ENCODE measurements at regions not wholly inside any gene's neighbourhood (a gene's known extent, or its start where the extent isn't known, plus 50 kb on each side); places are given as distances from the start of the nearest gene placed in this dataset.

DNA sequence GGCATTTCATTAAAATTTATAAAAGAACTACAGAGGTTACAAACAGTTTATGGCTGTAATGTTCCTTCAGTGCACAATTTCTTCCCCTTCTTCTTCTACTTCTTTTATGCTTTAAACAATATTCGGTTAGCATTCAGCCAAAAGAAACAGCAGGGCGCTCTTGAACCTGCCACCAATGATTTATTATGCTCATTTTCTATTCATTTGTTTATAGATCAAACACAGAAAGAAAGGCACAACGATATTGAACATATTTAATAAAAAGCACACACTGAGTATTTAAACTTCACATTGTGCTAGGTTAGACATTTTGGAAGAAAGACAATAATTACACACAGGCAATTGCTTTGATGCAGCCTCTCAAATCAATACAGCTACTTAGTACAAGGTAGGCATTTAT lies 1025.8 kb upstream of the LRRN3 start:
- TF ChIP-seq PAX5 (IDR thresholded peaks at IDR 0.05; ENCODE audit: insufficient read depth, low read length, severe bottlenecking): no peak
- no peak for TF ChIP-seq SPI1 (IDR thresholded peaks at IDR 0.05; ENCODE audit: low read depth, low read length)
- no peak for TF ChIP-seq POLR2AphosphoS5 (IDR thresholded peaks at IDR 0.05; ENCODE audit: low read depth, low read length)
- TF ChIP-seq POU2F2 (IDR thresholded peaks at IDR 0.05; ENCODE audit: low read depth, low read length): no peak
- no peak for TF ChIP-seq POLR2A (IDR thresholded peaks at IDR 0.05; ENCODE audit: low read depth, low read length)
- no peak for TF ChIP-seq TAF1 (IDR thresholded peaks at IDR 0.05; ENCODE audit: low read depth, low read length)
- no peak for DNase-seq (ENCODE audit: insufficient read length, low spot score)
- FAIRE-seq: no peak

DNA sequence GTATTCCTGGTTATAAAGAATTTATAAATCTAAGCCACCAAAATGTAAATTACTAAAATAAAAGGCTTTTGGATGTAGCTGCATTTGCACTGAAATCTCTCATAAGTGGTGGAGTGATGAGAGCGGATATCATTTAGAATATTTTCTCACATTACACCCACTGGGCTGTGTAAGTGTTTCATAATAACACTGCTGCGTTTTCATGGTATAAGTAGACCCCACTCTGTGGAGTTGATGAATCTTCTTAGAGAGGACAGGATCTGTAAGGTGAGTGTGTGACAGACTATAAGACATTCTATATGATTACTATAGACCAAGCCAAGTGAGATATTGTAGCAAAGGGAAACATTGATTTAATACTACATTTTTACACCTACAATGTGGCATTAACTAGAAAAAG lies 1024.1 kb upstream of the LRRN3 start:
- no peak for FAIRE-seq
- TF ChIP-seq POU2F2 (IDR thresholded peaks at IDR 0.05; ENCODE audit: low read depth, low read length): no peak
- TF ChIP-seq SPI1 (IDR thresholded peaks at IDR 0.05; ENCODE audit: low read depth, low read length): no peak
- TF ChIP-seq PAX5 (IDR thresholded peaks at IDR 0.05; ENCODE audit: insufficient read depth, low read length, severe bottlenecking): no peak
- no peak for TF ChIP-seq TAF1 (IDR thresholded peaks at IDR 0.05; ENCODE audit: low read depth, low read length)
- no peak for TF ChIP-seq POLR2AphosphoS5 (IDR thresholded peaks at IDR 0.05; ENCODE audit: low read depth, low read length)
- no peak for TF ChIP-seq POLR2A (IDR thresholded peaks at IDR 0.05; ENCODE audit: low read depth, low read length)
- no peak for DNase-seq (ENCODE audit: insufficient read length, low spot score)

DNA sequence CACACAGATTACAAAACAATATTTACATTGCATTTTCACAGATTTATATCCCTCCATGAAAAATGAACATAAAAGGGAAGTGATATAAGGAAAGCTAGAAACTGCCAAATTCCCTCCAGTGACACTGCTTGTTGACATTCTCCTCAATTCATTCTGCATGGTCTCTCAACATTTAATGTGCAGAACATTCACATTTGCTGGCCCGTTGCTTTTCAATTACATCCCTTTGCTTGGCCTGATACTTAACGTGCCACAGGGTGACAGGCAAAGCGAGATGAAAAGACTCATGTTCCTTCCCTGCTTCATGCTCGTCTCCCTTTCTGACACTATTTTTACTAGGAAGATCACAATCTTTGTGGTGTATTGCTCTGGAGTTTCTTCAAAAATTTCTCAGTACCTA lies 1019.7 kb upstream of the LRRN3 start:
- FAIRE-seq (no peak), DNase-seq (ENCODE audit: insufficient read length, low spot score) (no peak)
- TF ChIP-seq PAX5 (IDR thresholded peaks at IDR 0.05; ENCODE audit: insufficient read depth, low read length, severe bottlenecking): no peak
- no peak for TF ChIP-seq SPI1 (IDR thresholded peaks at IDR 0.05; ENCODE audit: low read depth, low read length)
- no peak for TF ChIP-seq POU2F2 (IDR thresholded peaks at IDR 0.05; ENCODE audit: low read depth, low read length)
- no peak for TF ChIP-seq POLR2AphosphoS5 (IDR thresholded peaks at IDR 0.05; ENCODE audit: low read depth, low read length)
- TF ChIP-seq POLR2A (IDR thresholded peaks at IDR 0.05; ENCODE audit: low read depth, low read length): no peak
- no peak for TF ChIP-seq TAF1 (IDR thresholded peaks at IDR 0.05; ENCODE audit: low read depth, low read length)

DNA sequence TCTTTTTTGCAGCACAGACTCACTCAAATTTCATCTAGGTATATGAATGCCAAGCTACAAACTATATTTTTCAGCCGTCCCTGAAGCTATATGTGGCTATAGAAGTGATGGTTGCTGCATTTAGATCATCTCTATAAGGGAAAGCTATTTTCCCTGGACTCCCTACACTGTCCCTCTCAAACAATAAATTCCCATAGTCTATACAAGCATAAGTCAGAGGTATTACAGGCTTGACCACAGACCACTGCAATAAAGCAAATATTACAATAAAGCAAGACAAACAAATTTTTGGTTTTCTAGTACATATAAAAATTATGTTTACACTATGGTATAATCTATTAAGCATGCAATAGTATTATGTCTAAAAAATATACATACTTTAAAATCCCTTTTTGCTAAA lies 1015.5 kb upstream of the LRRN3 start:
- TF ChIP-seq PAX5 (IDR thresholded peaks at IDR 0.05; ENCODE audit: insufficient read depth, low read length, severe bottlenecking) (no peak), SPI1 (IDR thresholded peaks at IDR 0.05; ENCODE audit: low read depth, low read length) (no peak), POU2F2 (IDR thresholded peaks at IDR 0.05; ENCODE audit: low read depth, low read length) (no peak), TAF1 (IDR thresholded peaks at IDR 0.05; ENCODE audit: low read depth, low read length) (no peak), POLR2A (IDR thresholded peaks at IDR 0.05; ENCODE audit: low read depth, low read length) (no peak), POLR2AphosphoS5 (IDR thresholded peaks at IDR 0.05; ENCODE audit: low read depth, low read length) (no peak)
- FAIRE-seq (no peak), DNase-seq (ENCODE audit: insufficient read length, low spot score) (no peak)

DNA sequence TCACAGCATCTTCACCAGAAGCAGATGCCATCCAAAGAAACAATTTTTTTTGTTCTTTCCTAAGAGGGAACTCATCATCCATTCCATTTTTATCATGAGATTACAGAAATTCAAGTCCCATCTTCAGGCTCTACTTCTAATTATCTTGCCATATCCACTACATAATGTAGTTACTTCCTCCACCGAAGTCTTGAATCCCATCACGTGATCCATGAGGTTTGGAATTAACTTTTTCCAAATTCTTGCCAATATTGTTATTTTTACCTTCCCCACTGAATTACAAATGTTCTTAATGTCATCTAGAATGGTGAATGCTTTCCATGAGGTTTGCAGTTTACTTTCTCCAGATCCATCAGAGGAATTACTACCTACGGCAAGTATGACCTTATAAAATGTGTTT lies 1014.7 kb upstream of the LRRN3 start:
- DNase-seq (ENCODE audit: insufficient read length, low spot score): no peak
- no peak for TF ChIP-seq POLR2AphosphoS5 (IDR thresholded peaks at IDR 0.05; ENCODE audit: low read depth, low read length)
- TF ChIP-seq PAX5 (IDR thresholded peaks at IDR 0.05; ENCODE audit: insufficient read depth, low read length, severe bottlenecking): no peak
- TF ChIP-seq POU2F2 (IDR thresholded peaks at IDR 0.05; ENCODE audit: low read depth, low read length): no peak
- no peak for TF ChIP-seq TAF1 (IDR thresholded peaks at IDR 0.05; ENCODE audit: low read depth, low read length)
- no peak for TF ChIP-seq SPI1 (IDR thresholded peaks at IDR 0.05; ENCODE audit: low read depth, low read length)
- TF ChIP-seq POLR2A (IDR thresholded peaks at IDR 0.05; ENCODE audit: low read depth, low read length): no peak
- FAIRE-seq: no peak

DNA sequence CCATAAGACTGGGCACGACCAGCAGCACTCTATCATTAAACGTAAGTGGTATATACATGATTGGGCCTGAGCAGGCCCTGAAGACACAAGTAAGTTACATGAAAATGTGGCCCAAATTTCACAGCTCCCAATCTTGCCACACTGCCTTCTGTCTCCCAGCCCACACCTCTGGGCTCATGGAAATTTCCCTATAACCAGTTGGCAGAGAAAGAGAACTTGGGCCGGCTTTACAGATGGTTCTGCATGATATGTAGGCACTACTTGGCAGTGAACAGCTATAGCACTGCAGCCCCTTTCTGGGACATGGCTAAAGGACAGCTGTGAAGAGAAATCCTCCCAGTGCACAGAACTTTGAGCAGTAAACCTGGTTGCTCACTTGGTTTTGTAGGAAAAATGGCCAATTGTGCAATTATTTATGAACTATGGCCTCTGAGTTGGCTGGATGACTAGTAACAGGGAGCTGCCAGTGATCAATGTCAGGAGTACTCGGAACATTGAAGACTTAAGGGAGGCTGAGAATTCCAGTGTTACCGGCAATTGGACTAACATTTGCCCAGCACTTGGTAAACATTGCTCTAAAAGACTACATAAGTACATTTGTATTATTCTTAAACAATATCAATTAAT lies 1006.6 kb upstream of the LRRN3 start:
- DNase-seq (ENCODE audit: insufficient read length, low spot score) (no peak), FAIRE-seq (no peak)
- no peak for TF ChIP-seq POLR2AphosphoS5 (IDR thresholded peaks at IDR 0.05; ENCODE audit: low read depth, low read length)
- TF ChIP-seq POLR2A (IDR thresholded peaks at IDR 0.05; ENCODE audit: low read depth, low read length): no peak
- TF ChIP-seq SPI1 (IDR thresholded peaks at IDR 0.05; ENCODE audit: low read depth, low read length): no peak
- no peak for TF ChIP-seq TAF1 (IDR thresholded peaks at IDR 0.05; ENCODE audit: low read depth, low read length)
- no peak for TF ChIP-seq POU2F2 (IDR thresholded peaks at IDR 0.05; ENCODE audit: low read depth, low read length)
- TF ChIP-seq PAX5 (IDR thresholded peaks at IDR 0.05; ENCODE audit: insufficient read depth, low read length, severe bottlenecking): no peak

DNA sequence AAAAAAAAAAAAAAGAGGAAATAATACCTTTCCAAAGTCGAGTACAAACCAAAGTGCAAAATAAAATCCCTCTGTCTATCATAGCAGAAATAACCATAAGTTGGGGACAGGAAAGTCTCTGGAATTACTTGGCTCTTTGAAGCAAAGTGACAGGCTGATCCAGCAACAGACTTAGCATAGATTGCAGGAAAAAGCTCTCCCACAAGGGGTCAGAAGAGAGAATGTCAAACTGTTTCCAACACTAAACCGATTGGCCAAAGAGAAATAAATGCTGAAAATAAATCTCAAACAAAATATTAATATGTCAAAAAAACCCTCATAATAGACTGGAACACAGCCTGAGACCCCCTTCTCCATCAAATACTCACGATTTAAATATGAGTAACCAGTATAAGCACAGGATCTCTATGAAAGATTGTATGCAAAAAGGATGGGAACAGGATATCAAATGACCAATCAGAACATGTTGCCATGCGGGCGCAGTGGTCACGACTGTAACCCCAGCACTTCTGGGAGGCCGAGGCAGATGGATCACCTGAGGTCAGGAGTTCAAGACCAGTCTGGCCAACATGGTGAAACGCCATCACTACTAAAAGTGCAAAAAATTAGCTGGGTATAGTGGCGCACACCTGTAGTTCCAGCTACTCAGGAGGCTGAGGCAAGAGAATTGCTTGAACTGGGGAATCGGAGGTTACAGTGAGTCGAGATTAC lies 1000.7 kb upstream of the LRRN3 start:
- TF ChIP-seq SPI1 (IDR thresholded peaks at IDR 0.05; ENCODE audit: low read depth, low read length) (no peak), TAF1 (IDR thresholded peaks at IDR 0.05; ENCODE audit: low read depth, low read length) (no peak), POLR2A (IDR thresholded peaks at IDR 0.05; ENCODE audit: low read depth, low read length) (no peak), PAX5 (IDR thresholded peaks at IDR 0.05; ENCODE audit: insufficient read depth, low read length, severe bottlenecking) (no peak), POLR2AphosphoS5 (IDR thresholded peaks at IDR 0.05; ENCODE audit: low read depth, low read length) (no peak), POU2F2 (IDR thresholded peaks at IDR 0.05; ENCODE audit: low read depth, low read length) (no peak)
- DNase-seq (ENCODE audit: insufficient read length, low spot score) (no peak), FAIRE-seq (no peak)

DNA sequence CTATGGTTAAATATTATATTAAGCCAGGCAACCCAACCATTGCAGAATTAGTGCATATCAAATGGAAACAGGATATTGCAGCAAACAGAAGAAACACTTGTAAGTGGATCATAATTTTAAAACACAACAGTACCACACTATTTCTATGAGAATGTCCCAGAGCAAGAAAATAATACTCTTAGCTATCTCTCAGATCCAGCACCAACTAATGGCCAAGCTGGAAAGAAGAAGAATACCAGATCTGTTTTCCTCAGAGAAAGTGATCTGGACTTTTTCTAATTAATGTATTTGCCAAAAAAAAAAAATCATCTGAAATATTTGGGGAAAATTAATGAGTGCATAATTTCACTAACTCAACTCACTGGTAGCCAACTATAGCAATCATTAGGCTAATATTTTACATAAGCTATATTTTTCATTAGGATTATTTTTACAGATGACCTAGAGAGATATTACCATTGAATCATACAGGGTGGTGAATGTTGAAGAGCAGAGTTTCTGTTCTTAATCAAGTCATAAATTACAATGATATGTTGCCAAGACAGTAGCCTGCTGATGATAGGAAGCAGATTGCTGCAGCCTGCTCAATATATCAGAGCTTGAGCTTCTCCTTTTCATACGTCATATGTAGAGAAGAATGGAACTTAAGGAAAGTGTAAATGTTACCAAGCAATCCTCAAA lies 995.4 kb upstream of the LRRN3 start:
- TF ChIP-seq POLR2AphosphoS5 (IDR thresholded peaks at IDR 0.05; ENCODE audit: low read depth, low read length) (no peak), POU2F2 (IDR thresholded peaks at IDR 0.05; ENCODE audit: low read depth, low read length) (no peak), POLR2A (IDR thresholded peaks at IDR 0.05; ENCODE audit: low read depth, low read length) (no peak), SPI1 (IDR thresholded peaks at IDR 0.05; ENCODE audit: low read depth, low read length) (no peak)
- FAIRE-seq: no peak
- DNase-seq (ENCODE audit: insufficient read length, low spot score): no peak

DNA sequence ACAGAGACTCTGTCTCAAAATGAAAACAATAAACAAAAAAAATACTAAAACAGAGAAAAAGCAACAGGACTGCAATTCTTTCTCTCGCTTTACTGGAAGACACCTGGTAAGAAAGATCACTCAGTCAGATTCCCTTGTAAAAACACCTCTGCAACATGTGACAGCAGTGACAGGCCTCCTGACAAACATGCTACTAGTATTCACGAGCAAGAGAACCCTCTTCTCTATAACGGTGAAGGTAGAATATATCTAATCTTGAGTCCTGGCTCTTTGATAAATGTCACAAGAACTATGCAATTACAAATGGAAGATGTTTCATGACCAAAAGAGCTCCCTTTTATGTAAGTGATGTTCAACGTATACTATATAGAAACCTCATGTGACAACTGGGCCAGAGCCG lies 986.7 kb upstream of the LRRN3 start:
- no peak for DNase-seq (ENCODE audit: insufficient read length, low spot score)

More for the DNA sequence above, 986.7 kb upstream of the LRRN3 start:
- FAIRE-seq: no peak
- TF ChIP-seq PAX5 (IDR thresholded peaks at IDR 0.05; ENCODE audit: insufficient read depth, low read length, severe bottlenecking): no peak
- no peak for TF ChIP-seq SPI1 (IDR thresholded peaks at IDR 0.05; ENCODE audit: low read depth, low read length)
- TF ChIP-seq POLR2A (IDR thresholded peaks at IDR 0.05; ENCODE audit: low read depth, low read length): no peak
- no peak for TF ChIP-seq TAF1 (IDR thresholded peaks at IDR 0.05; ENCODE audit: low read depth, low read length)
- TF ChIP-seq POLR2AphosphoS5 (IDR thresholded peaks at IDR 0.05; ENCODE audit: low read depth, low read length): no peak
- no peak for TF ChIP-seq POU2F2 (IDR thresholded peaks at IDR 0.05; ENCODE audit: low read depth, low read length)

Data from GM12891 (cell line).